GM23338 (cell line): ENCODE measurements at regions not wholly inside any gene's neighbourhood (a gene's known extent, or its start where the extent isn't known, plus 50 kb on each side); places are given as distances from the start of the nearest gene placed in this dataset.
"Not testable (repeated sequence)": the region's sequence is repeated elsewhere in the genome, so short reads cannot be mapped to it uniquely, and the experiment has no call there.

Experiments used
- ATAC-seq: fragments of 200-7000 bp; cut with Tn5 transposase; 3 replicates; pipeline ENCODE4 v1.9.1; 2020
- DNase-seq: peaks from one replicate; pipeline ENCODE4 v3.0.0-alpha.2; 2015; ENCODE audit warnings: low spot score
- H2AFZ ChIP-seq: fragments of 200-600 bp; sonication (generic); 2 replicates; pipeline ENCODE4 v1.8.0; 2016; ENCODE audit warnings: antibody characterized with exemption, mild to moderate bottlenecking, moderate library complexity
- H3F3A ChIP-seq: fragments of 200-600 bp; sonication (generic); replicated peaks from 2 replicates; pipeline ENCODE4 v1.8.0; 2017; ENCODE audit warnings: antibody characterized with exemption, mixed run types, low read depth
- H3K27ac ChIP-seq: fragments of 200-600 bp; sonication (generic); 2 replicates; pipeline ENCODE4 v1.6.1; 2016; ENCODE audit warnings: low read depth
- H3K27me3 ChIP-seq: fragments of 200-600 bp; sonication (generic); 2 replicates; pipeline ENCODE4 v1.8.0; 2016; ENCODE audit warnings: mild to moderate bottlenecking, mixed run types, moderate library complexity; ENCODE audit not compliant: insufficient read depth
- H3K36me3 ChIP-seq: fragments of 200-600 bp; sonication (generic); 2 replicates; pipeline ENCODE4 v1.8.0; 2016; ENCODE audit warnings: mild to moderate bottlenecking; ENCODE audit not compliant: insufficient read depth
- H3K4me1 ChIP-seq: fragments of 200-600 bp; sonication (generic); 2 replicates; pipeline ENCODE4 v1.8.0; 2016; ENCODE audit warnings: mild to moderate bottlenecking, moderate library complexity; ENCODE audit not compliant: insufficient read depth
- H3K4me2 ChIP-seq: fragments of 200-600 bp; sonication (generic); 2 replicates; pipeline ENCODE4 v1.7.1; 2017; ENCODE audit warnings: mixed run types
- H3K4me3 ChIP-seq: fragments of 200-600 bp; sonication (generic); 2 replicates; pipeline ENCODE4 v1.6.1; 2016; ENCODE audit warnings: mixed run types
- H3K79me2 ChIP-seq: fragments of 200-600 bp; sonication (generic); replicated peaks from 2 replicates; pipeline ENCODE4 v1.8.0; 2017; ENCODE audit warnings: mild to moderate bottlenecking; ENCODE audit not compliant: insufficient read depth
- H3K9me2 ChIP-seq: fragments of 200-600 bp; sonication (generic); 2 replicates; pipeline ENCODE4 v1.8.0; 2017; ENCODE audit not compliant: insufficient read depth
- H4K20me1 ChIP-seq: fragments of 200-600 bp; sonication (generic); replicated peaks from 2 replicates; pipeline ENCODE4 v1.8.0; 2017; ENCODE audit warnings: mild to moderate bottlenecking; ENCODE audit not compliant: insufficient read depth
- H3K27ac Mint-ChIP-seq: 2 replicates; pipeline ENCODE4 v1.8.0; 2020; ENCODE audit warnings: inconsistent platforms, mild to moderate bottlenecking, moderate library complexity, mixed read lengths
- H3K27me3 Mint-ChIP-seq: 3 replicates; pipeline ENCODE4 v1.8.0; 2022; ENCODE audit warnings: low read depth, mild to moderate bottlenecking, moderate library complexity, mixed read lengths, inconsistent platforms; ENCODE audit not compliant: insufficient read depth, poor library complexity
- H3K36me3 Mint-ChIP-seq: 3 replicates; pipeline ENCODE4 v1.8.0; 2021; ENCODE audit warnings: low read depth, mild to moderate bottlenecking, inconsistent platforms, moderate library complexity, mixed read lengths
- H3K4me1 Mint-ChIP-seq: 3 replicates; pipeline ENCODE4 v1.8.0; 2020; ENCODE audit warnings: mild to moderate bottlenecking, inconsistent platforms, mixed read lengths
- H3K4me3 Mint-ChIP-seq: 3 replicates; pipeline ENCODE4 v1.8.0; 2021; ENCODE audit warnings: moderate library complexity, mild to moderate bottlenecking, inconsistent platforms, mixed read lengths
- H3K9me3 Mint-ChIP-seq: 3 replicates; pipeline ENCODE4 v1.8.0; 2020; ENCODE audit warnings: moderate library complexity, mild to moderate bottlenecking, inconsistent platforms, mixed read lengths
- CREB1 ChIP-seq: fragments of 250-450 bp; sonication (Bioruptor Pico); IDR thresholded peaks from 2 replicates; pipeline ENCODE4 v1.5.0; 2020; ENCODE audit warnings: low read depth, mild to moderate bottlenecking, moderate library complexity
- EZH2 ChIP-seq: fragments of 200-600 bp; sonication (generic); IDR thresholded peaks from one replicate; pipeline ENCODE4 v1.8.0; 2017; ENCODE audit warnings: antibody characterized with exemption, mild to moderate bottlenecking, low read depth; ENCODE audit not compliant: unreplicated experiment
- EZH2phosphoT487 ChIP-seq: fragments of 200-600 bp; sonication (generic); IDR thresholded peaks from one replicate; pipeline ENCODE4 v1.8.1; 2018; ENCODE audit warnings: antibody characterized with exemption; ENCODE audit not compliant: unreplicated experiment
- JUNB ChIP-seq: IDR thresholded peaks from one replicate; pipeline ENCODE4 v1.6.1; 2016; ENCODE audit warnings: antibody characterized with exemption; ENCODE audit not compliant: unreplicated experiment
- NANOG ChIP-seq: IDR thresholded peaks from 2 replicates; pipeline ENCODE4 v1.6.1; 2016; ENCODE audit warnings: antibody characterized with exemption, borderline replicate concordance
- POLR2AphosphoS5 ChIP-seq: IDR thresholded peaks from 2 replicates; pipeline ENCODE4 v1.6.1; 2016; ENCODE audit warnings: antibody characterized with exemption, low read depth
- STAT1 ChIP-seq: IDR thresholded peaks from one replicate; pipeline ENCODE4 v1.6.1; 2016; ENCODE audit warnings: antibody characterized with exemption; ENCODE audit not compliant: unreplicated experiment
- ZNF114 ChIP-seq: fragments of 250-450 bp; sonication (Bioruptor Pico); IDR thresholded peaks from 2 replicates; pipeline ENCODE4 v1.5.0; 2020; ENCODE audit warnings: mild to moderate bottlenecking, moderate library complexity
- ZNF331 ChIP-seq: fragments of 250-450 bp; sonication (Bioruptor Pico); IDR thresholded peaks from 2 replicates; pipeline ENCODE4 v1.5.0; 2020; ENCODE audit warnings: low read depth, mild to moderate bottlenecking, moderate library complexity
- TF ChIP-seq, protein P1 (sequence below): IDR thresholded peaks from one replicate; pipeline ENCODE4 v1.6.1; 2018; ENCODE audit warnings: antibody characterized with exemption; ENCODE audit not compliant: unreplicated experiment
- TF ChIP-seq, protein P2 (sequence below), 2 experiments: fragments of 200-600 bp in 1 of 2; sonication (generic) in 1 of 2; conservative IDR thresholded peaks; 2 replicates each; pipeline versions ENCODE4 v1.5.1 to v1.6.1; 2016 to 2017; ENCODE audit warnings: antibody characterized with exemption in 2 of 2, low read depth in 2 of 2, mild to moderate bottlenecking in 2 of 2, moderate library complexity in 1 of 2
- TF ChIP-seq, protein P3 (sequence below): fragments of 250-450 bp; sonication (Bioruptor Pico); IDR thresholded peaks from 2 replicates; pipeline ENCODE4 v1.5.0; 2020; ENCODE audit warnings: mild to moderate bottlenecking, moderate library complexity

DNA sequence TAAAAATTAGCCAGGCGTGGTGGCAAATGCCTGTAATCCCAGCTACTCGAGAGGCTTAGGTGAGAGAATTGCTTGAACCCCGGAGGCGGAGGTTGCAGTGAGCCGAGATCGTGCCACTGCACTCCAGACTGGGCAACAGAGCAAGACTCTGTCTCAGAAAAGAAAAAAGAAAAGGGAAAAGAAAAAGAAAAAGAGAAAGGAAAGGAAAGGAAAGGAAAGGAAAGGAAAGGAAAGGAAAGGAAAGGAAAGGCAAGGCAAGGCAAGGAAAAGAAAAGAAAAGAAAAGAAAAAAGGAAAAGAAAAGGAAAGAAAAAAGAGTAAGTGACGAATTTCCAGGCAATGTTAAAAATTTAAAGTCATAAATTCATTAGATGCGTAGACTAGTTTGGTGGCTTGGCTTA lies 250.1 kb upstream of the MAGEB16 start:
- not testable (repeated sequence) for H3K9me3 Mint-ChIP-seq, H3K9me2 ChIP-seq, H3K4me1 ChIP-seq, H3K27ac ChIP-seq, H3K27me3 ChIP-seq, H3K4me1 Mint-ChIP-seq, DNase-seq, H3K4me2 ChIP-seq, H3K36me3 Mint-ChIP-seq, H3K27me3 Mint-ChIP-seq, H3K36me3 ChIP-seq, H3K27ac Mint-ChIP-seq, H2AFZ ChIP-seq, H3K79me2 ChIP-seq, ATAC-seq, H4K20me1 ChIP-seq, H3K4me3 Mint-ChIP-seq, H3K4me3 ChIP-seq, H3F3A ChIP-seq

GRCh38 chrX:35557916-35558315 lies 240.2 kb upstream of the MAGEB16 start:
- Mint-ChIP-seq H3K4me3 (no peak overlapping the region), H3K27me3 (no peaks in the 10 kb centered on the region), H3K27ac (no peak overlapping the region), H3K36me3 (no peaks in the 10 kb centered on the region), H3K9me3 (no peaks in the 10 kb centered on the region), H3K4me1 (peaks cover 8% of the 10 kb centered on the region)
- Histone ChIP-seq H3K36me3 (no peaks in the 10 kb centered on the region), H3K9me2 (no peaks in the 10 kb centered on the region), H4K20me1 (no peaks in the 10 kb centered on the region), H3K4me1 (peaks cover 19% of the 10 kb centered on the region), H2AFZ (no peak overlapping the region), H3K4me3 (no peak overlapping the region), H3K27me3 (no peaks in the 10 kb centered on the region), H3K4me2 (no peak overlapping the region), H3K79me2 (no peaks in the 10 kb centered on the region), H3F3A (no peaks in the 10 kb centered on the region), H3K27ac (no peak overlapping the region)
- DNase-seq (no peak), ATAC-seq (no peak)
- TF ChIP-seq EZH2phosphoT487 (no peak), EZH2 (no peak), JUNB (no peak), ZNF114 (CRISPR knock-in tag) (no peak), STAT1 (no peak), POLR2AphosphoS5 (no peak), NANOG (no peak), CREB1 (CRISPR knock-in tag) (no peak), ZNF331 (CRISPR knock-in tag) (no peak)
- TF ChIP-seq, protein P1, sequence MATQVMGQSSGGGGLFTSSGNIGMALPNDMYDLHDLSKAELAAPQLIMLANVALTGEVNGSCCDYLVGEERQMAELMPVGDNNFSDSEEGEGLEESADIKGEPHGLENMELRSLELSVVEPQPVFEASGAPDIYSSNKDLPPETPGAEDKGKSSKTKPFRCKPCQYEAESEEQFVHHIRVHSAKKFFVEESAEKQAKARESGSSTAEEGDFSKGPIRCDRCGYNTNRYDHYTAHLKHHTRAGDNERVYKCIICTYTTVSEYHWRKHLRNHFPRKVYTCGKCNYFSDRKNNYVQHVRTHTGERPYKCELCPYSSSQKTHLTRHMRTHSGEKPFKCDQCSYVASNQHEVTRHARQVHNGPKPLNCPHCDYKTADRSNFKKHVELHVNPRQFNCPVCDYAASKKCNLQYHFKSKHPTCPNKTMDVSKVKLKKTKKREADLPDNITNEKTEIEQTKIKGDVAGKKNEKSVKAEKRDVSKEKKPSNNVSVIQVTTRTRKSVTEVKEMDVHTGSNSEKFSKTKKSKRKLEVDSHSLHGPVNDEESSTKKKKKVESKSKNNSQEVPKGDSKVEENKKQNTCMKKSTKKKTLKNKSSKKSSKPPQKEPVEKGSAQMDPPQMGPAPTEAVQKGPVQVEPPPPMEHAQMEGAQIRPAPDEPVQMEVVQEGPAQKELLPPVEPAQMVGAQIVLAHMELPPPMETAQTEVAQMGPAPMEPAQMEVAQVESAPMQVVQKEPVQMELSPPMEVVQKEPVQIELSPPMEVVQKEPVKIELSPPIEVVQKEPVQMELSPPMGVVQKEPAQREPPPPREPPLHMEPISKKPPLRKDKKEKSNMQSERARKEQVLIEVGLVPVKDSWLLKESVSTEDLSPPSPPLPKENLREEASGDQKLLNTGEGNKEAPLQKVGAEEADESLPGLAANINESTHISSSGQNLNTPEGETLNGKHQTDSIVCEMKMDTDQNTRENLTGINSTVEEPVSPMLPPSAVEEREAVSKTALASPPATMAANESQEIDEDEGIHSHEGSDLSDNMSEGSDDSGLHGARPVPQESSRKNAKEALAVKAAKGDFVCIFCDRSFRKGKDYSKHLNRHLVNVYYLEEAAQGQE = no peak
- TF ChIP-seq, protein P2, sequence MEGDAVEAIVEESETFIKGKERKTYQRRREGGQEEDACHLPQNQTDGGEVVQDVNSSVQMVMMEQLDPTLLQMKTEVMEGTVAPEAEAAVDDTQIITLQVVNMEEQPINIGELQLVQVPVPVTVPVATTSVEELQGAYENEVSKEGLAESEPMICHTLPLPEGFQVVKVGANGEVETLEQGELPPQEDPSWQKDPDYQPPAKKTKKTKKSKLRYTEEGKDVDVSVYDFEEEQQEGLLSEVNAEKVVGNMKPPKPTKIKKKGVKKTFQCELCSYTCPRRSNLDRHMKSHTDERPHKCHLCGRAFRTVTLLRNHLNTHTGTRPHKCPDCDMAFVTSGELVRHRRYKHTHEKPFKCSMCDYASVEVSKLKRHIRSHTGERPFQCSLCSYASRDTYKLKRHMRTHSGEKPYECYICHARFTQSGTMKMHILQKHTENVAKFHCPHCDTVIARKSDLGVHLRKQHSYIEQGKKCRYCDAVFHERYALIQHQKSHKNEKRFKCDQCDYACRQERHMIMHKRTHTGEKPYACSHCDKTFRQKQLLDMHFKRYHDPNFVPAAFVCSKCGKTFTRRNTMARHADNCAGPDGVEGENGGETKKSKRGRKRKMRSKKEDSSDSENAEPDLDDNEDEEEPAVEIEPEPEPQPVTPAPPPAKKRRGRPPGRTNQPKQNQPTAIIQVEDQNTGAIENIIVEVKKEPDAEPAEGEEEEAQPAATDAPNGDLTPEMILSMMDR (conservative IDR thresholded peaks at IDR 0.05; ENCODE audit: low read depth in 2 of 2) = no peak
- TF ChIP-seq, protein P3, sequence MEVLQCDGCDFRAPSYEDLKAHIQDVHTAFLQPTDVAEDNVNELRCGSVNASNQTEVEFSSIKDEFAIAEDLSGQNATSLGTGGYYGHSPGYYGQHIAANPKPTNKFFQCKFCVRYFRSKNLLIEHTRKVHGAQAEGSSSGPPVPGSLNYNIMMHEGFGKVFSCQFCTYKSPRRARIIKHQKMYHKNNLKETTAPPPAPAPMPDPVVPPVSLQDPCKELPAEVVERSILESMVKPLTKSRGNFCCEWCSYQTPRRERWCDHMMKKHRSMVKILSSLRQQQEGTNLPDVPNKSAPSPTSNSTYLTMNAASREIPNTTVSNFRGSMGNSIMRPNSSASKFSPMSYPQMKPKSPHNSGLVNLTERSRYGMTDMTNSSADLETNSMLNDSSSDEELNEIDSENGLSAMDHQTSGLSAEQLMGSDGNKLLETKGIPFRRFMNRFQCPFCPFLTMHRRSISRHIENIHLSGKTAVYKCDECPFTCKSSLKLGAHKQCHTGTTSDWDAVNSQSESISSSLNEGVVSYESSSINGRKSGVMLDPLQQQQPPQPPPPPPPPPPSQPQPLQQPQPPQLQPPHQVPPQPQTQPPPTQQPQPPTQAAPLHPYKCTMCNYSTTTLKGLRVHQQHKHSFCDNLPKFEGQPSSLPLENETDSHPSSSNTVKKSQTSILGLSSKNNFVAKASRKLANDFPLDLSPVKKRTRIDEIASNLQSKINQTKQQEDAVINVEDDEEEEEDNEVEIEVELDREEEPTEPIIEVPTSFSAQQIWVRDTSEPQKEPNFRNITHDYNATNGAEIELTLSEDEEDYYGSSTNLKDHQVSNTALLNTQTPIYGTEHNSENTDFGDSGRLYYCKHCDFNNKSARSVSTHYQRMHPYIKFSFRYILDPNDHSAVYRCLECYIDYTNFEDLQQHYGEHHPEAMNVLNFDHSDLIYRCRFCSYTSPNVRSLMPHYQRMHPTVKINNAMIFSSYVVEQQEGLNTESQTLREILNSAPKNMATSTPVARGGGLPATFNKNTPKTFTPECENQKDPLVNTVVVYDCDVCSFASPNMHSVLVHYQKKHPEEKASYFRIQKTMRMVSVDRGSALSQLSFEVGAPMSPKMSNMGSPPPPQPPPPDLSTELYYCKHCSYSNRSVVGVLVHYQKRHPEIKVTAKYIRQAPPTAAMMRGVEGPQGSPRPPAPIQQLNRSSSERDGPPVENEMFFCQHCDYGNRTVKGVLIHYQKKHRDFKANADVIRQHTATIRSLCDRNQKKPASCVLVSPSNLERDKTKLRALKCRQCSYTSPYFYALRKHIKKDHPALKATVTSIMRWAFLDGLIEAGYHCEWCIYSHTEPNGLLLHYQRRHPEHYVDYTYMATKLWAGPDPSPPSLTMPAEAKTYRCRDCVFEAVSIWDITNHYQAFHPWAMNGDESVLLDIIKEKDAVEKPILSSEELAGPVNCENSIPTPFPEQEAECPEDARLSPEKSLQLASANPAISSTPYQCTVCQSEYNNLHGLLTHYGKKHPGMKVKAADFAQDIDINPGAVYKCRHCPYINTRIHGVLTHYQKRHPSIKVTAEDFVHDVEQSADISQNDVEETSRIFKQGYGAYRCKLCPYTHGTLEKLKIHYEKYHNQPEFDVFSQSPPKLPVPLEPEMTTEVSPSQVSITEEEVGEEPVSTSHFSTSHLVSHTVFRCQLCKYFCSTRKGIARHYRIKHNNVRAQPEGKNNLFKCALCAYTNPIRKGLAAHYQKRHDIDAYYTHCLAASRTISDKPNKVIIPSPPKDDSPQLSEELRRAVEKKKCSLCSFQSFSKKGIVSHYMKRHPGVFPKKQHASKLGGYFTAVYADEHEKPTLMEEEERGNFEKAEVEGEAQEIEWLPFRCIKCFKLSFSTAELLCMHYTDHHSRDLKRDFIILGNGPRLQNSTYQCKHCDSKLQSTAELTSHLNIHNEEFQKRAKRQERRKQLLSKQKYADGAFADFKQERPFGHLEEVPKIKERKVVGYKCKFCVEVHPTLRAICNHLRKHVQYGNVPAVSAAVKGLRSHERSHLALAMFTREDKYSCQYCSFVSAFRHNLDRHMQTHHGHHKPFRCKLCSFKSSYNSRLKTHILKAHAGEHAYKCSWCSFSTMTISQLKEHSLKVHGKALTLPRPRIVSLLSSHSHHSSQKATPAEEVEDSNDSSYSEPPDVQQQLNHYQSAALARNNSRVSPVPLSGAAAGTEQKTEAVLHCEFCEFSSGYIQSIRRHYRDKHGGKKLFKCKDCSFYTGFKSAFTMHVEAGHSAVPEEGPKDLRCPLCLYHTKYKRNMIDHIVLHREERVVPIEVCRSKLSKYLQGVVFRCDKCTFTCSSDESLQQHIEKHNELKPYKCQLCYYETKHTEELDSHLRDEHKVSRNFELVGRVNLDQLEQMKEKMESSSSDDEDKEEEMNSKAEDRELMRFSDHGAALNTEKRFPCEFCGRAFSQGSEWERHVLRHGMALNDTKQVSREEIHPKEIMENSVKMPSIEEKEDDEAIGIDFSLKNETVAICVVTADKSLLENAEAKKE (CRISPR knock-in tag) = no peak
